Muscle of leg (tissue), 3 donors: ENCODE measurements at regions not wholly inside any gene's neighbourhood (a gene's known extent, or its start where the extent isn't known, plus 50 kb on each side); places are given as distances from the start of the nearest gene placed in this dataset.

ENCODE experiments used
- DNase-seq: peaks from one replicate; pipeline ENCODE4 v3.0.0; 2013
- H3K27ac ChIP-seq: one replicate; pipeline ENCODE4 v1.5.1; 2013; ENCODE audit warnings: mild to moderate bottlenecking, low read length, control low read depth
- H3K27me3 ChIP-seq: one replicate; pipeline ENCODE4 v1.6.1; 2013; ENCODE audit warnings: low read length; ENCODE audit not compliant: control insufficient read depth, insufficient read depth
- H3K36me3 ChIP-seq: one replicate; pipeline ENCODE4 v1.6.1; 2013; ENCODE audit warnings: low read length; ENCODE audit not compliant: control insufficient read depth, insufficient read depth
- H3K4me1 ChIP-seq: one replicate; pipeline ENCODE4 v1.6.1; 2013; ENCODE audit warnings: low read length; ENCODE audit not compliant: control insufficient read depth, insufficient read depth
- H3K4me3 ChIP-seq: one replicate; pipeline ENCODE4 v1.5.1; 2013; ENCODE audit warnings: low read length, control low read depth
- H3K9me3 ChIP-seq: replicated peaks from 2 replicates; pipeline ENCODE4 v1.6.1; 2013; ENCODE audit warnings: low read depth, low read length; ENCODE audit not compliant: control insufficient read depth
- WGBS: methylation state at CpG from one replicate; pipeline ENCODE4 v1.1.5; 2013; ENCODE audit warnings: missing lambda C conversion rate; ENCODE audit not compliant: insufficient coverage; 5-methylcytosine and 5-hydroxymethylcytosine counted together

DNA sequence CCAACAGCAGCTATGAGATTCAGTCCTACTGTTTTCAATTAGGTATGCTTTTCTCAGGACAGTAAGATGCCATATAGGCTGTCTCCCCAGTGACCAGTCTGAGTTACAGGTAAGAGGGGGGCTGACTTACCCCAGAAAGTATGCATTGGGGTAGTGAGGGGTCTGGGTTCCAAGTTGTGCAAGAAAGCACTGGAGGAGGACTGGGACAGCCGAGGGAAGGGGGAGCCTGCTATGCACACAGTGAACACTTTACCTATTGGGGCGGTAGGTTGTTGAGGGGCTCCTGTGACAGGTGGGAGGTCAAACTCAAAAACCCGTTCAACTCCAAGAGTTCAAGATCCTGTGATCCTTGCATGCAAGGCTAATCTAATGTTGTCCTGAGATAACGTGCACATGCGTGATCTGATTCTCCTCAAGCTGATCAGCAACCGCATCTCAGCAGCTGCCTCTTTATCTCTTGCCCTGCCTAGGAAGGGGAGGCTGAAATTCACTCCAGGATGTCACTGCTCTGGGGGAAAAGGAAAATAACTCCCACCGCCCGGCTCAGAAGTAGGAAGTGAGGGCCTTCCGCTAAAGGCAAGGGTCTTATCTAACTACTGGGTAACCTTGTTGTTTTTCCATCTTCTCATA, 108.8 kb upstream of the KIT start:
- Histone ChIP-seq H3K27ac (no peak overlapping the region), H3K36me3 (no peaks in the 10 kb centered on the region), H3K27me3 (no peaks in the 10 kb centered on the region), H3K4me1 (no peaks in the 10 kb centered on the region), H3K9me3 (no peaks in the 10 kb centered on the region), H3K4me3 (no peak overlapping the region)
- DNase-seq = no peak
- 79% methylated on average over 2 of the region's 9 CpGs for WGBS

DNA sequence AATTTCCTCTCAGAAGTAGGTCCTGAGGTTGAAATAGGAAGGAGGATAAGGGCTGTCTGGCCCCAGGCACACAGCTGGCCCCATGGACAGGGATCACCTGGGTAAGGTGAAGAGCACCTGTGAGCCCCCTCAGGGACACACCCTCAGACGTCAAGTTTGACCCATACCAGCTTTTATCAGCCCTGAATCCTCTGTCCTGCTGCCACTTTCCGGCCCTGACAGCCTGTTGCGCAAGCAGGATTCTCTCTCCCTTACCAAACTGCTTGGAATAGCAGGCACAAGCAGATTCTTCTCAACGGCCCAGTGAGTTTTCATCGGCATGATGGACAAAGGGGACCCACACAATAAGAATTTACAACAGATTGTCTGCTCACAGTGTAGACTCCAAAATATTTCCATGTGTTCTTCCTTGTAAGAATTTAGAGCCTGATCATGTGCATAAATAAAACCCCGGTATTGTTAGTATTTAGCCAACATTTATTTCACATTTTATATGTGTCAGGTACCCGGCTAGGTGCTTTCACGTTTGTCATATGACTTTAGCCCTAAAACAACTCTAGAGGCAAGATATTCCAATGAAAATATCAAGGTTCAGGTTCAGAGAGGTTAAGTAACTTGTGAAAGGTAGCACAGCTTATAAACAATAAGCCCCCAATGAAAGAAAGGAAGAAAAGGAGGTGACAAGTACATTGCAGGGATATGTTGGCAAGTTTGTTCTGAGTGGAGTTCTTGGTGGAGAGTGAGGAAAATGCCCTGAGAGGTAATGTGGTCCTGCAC, 107.2 kb upstream of the KIT start:
- Histone ChIP-seq H3K27ac (no peak overlapping the region), H3K4me1 (no peaks in the 10 kb centered on the region), H3K4me3 (no peak overlapping the region), H3K36me3 (no peaks in the 10 kb centered on the region), H3K27me3 (no peaks in the 10 kb centered on the region), H3K9me3 (no peaks in the 10 kb centered on the region)
- WGBS = 32% methylated on average over 3 of the region's 8 CpGs
- DNase-seq = no peak

- no peaks in the 10 kb centered on the region for H3K36me3 ChIP-seq
- H3K27me3 ChIP-seq = no peaks in the 10 kb centered on the region
- H3K4me3 ChIP-seq = no peak overlapping the region
- H3K4me1 ChIP-seq = no peaks in the 10 kb centered on the region
- no peaks in the 10 kb centered on the region for H3K9me3 ChIP-seq
- 75% methylated on average over 5 of the region's 5 CpGs for WGBS
- no peak overlapping the region for H3K27ac ChIP-seq
- DNase-seq = no peak
Observed at GRCh38 chr4:54553001-54553400, 104.8 kb upstream of the KIT start.

- H3K9me3 ChIP-seq = no peaks in the 10 kb centered on the region
- no peak for DNase-seq
- H3K4me3 ChIP-seq = no peak overlapping the region
- WGBS = 54% methylated on average over 4 of the region's 9 CpGs
- H3K27ac ChIP-seq = no peak overlapping the region
- H3K27me3 ChIP-seq = no peaks in the 10 kb centered on the region
- H3K4me1 ChIP-seq = no peaks in the 10 kb centered on the region
- H3K36me3 ChIP-seq = no peaks in the 10 kb centered on the region
Observed at GRCh38 chr4:54554339-54554990, 103.3 kb upstream of the KIT start.

- no peak for DNase-seq
- no peaks in the 10 kb centered on the region for H3K36me3 ChIP-seq
- WGBS = no CpG with 5 or more reads among the region's 1 CpG
Observed at GRCh38 chr4:54556051-54556450, 101.7 kb upstream of the KIT start.

GRCh38 chr4:54556587-54556986, 101.2 kb upstream of the KIT start:
- 100% methylated on average over 2 of the region's 3 CpGs for WGBS
- no peaks in the 10 kb centered on the region for H3K4me1 ChIP-seq
- no peaks in the 10 kb centered on the region for H3K27me3 ChIP-seq
- H3K27ac ChIP-seq = no peak overlapping the region
- DNase-seq = no peak
- no peaks in the 10 kb centered on the region for H3K36me3 ChIP-seq
- no peaks in the 10 kb centered on the region for H3K9me3 ChIP-seq
- H3K4me3 ChIP-seq = no peak overlapping the region

More at GRCh38 chr4:54556051-54556450, 101.7 kb upstream of the KIT start:
- H3K27me3 ChIP-seq = no peaks in the 10 kb centered on the region
- no peak overlapping the region for H3K4me3 ChIP-seq
- no peaks in the 10 kb centered on the region for H3K9me3 ChIP-seq
- no peak overlapping the region for H3K27ac ChIP-seq
- no peaks in the 10 kb centered on the region for H3K4me1 ChIP-seq

DNA sequence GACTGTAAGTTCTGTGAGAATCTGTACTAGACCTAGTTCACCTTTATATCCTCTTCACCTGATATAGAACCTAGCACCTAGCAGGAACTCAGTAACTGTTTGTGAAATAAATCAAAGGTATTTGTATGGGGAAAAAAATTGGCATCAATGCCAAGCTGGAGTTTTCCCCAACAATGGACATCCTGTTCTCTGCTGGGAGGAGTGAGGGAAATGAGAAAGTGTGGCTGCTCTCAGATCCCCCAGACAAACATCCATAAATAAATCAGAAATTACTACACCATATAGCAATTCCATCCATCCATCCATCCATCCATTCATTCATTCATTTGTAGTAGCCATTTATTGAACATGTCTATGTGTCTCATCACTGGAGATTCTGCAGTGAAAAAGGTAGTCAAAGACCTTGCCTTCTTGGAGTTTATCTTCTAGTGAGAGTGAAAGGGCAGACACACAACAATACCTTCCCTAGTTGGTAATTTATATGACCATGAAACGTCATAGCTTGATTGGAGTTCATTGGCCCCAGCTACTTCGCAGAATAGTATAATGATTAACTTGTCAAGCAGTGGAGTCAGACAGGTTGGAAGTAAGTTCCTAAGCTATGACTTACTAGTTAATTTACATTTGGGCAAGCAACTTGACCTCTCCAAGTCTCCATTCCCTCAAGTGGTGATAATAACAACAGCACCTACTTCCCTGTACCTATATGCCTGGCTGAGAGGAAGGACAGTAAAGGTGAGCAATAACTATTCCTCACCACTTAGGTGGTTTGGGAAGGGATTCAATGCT, 98.7 kb upstream of the KIT start:
- no peaks in the 10 kb centered on the region for H3K4me1 ChIP-seq
- H3K27me3 ChIP-seq = no peaks in the 10 kb centered on the region
- no CpG with 5 or more reads among the region's 2 CpGs for WGBS
- H3K27ac ChIP-seq = no peak overlapping the region
- no peak for DNase-seq
- no peaks in the 10 kb centered on the region for H3K9me3 ChIP-seq
- no peaks in the 10 kb centered on the region for H3K36me3 ChIP-seq
- no peak overlapping the region for H3K4me3 ChIP-seq

- 84% methylated on average over 4 of the region's 4 CpGs for WGBS
- no peak for DNase-seq
- H3K4me1 ChIP-seq = no peaks in the 10 kb centered on the region
- no peak overlapping the region for H3K27ac ChIP-seq
- no peaks in the 10 kb centered on the region for H3K27me3 ChIP-seq
- H3K9me3 ChIP-seq = no peaks in the 10 kb centered on the region
- no peak overlapping the region for H3K4me3 ChIP-seq
- no peaks in the 10 kb centered on the region for H3K36me3 ChIP-seq
Observed at GRCh38 chr4:54560513-54560912, 97.2 kb upstream of the KIT start.

GRCh38 chr4:54561940-54562339, 95.8 kb upstream of the KIT start:
- no peak for DNase-seq
- no peaks in the 10 kb centered on the region for H3K36me3 ChIP-seq
- H3K4me1 ChIP-seq = no peaks in the 10 kb centered on the region
- no peak overlapping the region for H3K27ac ChIP-seq
- no peaks in the 10 kb centered on the region for H3K27me3 ChIP-seq
- H3K4me3 ChIP-seq = no peak overlapping the region
- 83% methylated on average over 5 of the region's 5 CpGs for WGBS
- H3K9me3 ChIP-seq = no peaks in the 10 kb centered on the region

GRCh38 chr4:54566608-54567007, 91.1 kb upstream of the KIT start:
- H3K27me3 ChIP-seq = no peaks in the 10 kb centered on the region
- 35% methylated on average over 5 of the region's 5 CpGs for WGBS
- DNase-seq = no peak

More at GRCh38 chr4:54566608-54567007, 91.1 kb upstream of the KIT start:
- Histone ChIP-seq H3K4me1 (no peaks in the 10 kb centered on the region), H3K4me3 (no peak overlapping the region), H3K9me3 (no peaks in the 10 kb centered on the region), H3K36me3 (no peaks in the 10 kb centered on the region), H3K27ac (no peak overlapping the region)
